ENCODE measurements at regions not wholly inside any gene's neighbourhood (a gene's known extent, or its start where the extent isn't known, plus 50 kb on each side); places are given as distances from the start of the nearest gene placed in this dataset.
"Not testable (repeated sequence)": the region's sequence is repeated elsewhere in the genome, so short reads cannot be mapped to it uniquely, and the experiment has no call there.

DNA sequence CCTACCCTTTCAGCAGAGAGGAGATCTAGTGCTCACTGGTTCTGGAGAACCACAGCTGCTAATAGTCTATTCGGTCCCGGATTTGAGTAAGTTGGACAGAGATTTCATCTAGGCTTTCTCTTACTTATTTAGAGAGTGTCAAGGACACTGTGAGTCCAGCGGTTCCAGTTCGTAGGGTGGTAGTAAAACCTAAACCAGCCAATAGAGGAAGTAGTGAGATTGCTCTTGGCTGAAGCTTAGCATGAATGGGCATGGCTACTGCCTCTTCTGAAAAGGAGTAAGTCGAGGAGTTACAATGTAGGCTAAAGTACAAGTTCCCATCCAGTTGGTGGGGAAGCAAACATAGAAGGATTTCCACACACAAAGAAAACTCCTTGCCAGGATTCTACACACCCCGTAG lies 109.6 kb upstream of the MOCS2 start:
- DNase-seq, result no peak

DNA sequence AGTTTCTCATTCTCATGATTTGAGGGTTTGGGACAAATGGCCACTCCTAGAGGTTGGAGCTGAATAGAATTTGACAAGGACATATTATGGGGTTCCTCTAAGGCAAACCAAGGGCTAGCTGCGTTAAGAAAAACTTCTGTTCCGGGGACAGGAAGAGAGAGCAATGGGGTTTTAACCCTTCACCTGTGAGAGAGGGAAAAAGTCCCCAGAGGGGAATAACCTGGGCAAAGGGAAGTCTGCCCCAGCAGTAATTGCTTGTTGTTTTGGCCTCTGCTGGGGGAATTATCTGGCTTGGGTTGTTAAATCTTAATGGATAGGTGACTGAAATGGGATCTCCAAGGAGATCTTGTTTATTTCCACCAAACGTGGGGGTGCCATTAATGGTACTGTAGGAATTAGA lies 110.1 kb upstream of the MOCS2 start:
- no peak for DNase-seq

DNA sequence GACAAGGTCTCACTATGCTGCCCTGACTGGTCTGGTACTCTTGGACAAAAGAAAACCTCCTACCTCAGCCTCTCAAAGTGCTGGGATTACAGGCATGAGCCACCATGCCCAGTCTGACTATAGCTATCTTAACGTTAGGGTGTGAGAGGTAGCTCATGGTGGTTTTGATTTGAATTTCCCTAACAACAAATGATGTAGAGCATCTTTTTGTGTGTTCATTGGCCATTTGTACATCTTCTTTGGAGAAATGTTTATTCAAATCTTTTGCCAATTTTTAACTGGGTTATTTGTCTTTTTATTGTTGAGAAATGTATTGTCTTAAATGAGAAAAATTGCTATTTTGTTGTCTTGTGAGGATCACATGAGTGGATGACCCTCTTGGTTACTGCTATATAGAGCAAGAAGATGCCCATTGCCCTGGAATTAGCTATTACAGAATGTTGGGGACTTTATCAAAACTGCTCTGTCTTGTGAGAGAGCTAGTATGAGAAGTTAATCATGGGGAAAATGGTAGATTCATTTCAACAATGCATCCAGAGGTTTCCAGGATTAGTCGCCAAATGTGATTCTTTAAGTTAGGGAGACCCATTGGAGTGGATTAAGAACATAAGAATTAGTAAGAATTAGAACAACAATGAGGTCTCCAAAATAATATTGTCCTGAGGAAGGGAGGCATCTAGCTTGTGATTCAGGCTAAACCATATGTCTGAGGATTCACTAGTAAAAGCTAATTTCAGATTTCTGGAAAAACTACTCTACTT lies 124.3 kb upstream of the MOCS2 start:
- DNase-seq, result no peak

DNA sequence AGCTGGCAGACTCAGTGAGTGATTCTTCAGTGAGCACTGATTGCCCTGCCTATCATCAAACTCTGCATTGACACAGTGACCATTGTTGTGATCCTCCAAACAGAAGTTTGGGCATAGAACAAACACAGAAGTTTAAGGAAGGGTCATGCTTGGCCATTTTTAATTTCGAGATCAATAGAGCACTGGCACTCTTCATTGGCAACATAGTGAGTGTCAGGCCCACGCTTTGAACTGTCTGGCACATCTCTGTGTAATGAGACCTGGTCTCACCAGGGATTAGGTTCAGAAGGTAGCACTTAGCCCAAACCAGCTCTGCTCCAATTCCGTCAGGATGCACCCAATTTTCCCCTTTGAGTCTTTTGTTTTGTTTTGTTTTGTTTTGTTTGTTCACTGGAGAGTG lies 127.1 kb upstream of the MOCS2 start:
- no peak for DNase-seq

DNA sequence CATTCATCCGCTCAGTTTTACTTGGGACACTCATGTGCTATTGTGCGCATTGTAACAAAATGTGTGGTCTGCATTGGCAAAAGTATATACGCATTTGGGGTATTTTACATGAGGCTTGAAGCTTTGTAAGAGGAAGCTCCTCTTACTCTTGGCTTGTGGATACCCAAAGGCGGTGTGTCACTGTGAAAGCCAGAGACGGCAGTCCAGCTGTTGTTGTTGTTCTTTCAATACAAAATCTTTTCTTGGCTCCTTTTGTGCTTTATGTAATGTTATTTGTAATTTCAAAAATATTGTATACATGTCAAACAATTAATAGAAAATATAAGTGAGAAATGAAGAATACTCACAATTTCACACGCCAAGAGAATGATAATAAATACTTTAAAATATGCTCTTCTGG lies 128.3 kb upstream of the MOCS2 start:
- no peak for DNase-seq

DNA sequence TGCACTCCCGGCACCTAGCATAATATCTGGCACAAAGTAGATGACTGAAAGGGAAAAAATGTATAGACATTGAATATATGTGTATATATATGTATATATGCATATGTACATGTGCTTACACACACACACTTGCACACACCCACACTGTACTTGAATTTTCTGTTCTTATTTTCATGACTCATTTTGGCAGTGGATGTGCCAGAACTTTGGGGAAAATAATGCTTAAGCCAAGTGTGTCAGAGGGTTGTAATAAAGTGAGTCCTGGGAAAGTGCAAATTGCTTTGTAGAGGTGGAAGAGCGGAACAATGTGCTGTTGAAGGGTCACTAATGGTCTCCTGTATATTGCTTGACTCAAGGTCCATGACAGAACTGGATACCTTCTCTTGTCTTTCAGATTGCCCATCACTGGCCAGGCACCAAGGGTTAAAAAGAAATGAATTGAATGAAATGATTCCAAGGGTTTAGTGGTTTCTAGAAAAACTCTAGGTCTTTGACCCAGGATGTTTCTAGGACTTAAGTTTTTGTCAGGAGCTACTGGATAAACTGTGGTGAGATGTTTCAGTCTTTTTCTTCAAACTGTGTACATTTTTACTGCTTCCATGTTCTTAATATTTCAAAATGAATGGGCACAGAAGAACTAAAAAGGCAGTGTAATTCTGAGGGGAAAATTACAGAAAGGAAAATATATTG lies 129.9 kb upstream of the MOCS2 start:
- no peak for DNase-seq

DNA sequence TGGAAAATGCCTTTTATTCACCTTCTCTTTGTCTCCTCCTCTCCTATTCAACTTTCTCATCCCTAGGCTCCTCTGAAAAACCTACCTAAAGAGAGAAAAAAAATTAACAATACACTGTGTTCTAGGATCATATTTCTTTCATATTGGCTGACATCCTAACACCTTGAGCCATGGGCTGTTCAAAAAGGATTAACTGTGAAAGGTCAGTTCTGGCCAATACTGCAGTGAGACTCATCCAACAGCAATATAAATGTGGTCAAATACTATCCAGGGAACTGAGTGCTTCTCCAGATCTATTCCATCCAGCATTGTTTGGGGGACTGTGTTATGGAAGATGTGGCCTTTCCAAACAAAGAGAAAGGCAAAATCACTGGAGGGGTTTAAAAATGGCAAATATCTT lies 131.1 kb upstream of the MOCS2 start:
- DNase-seq, result no peak

DNA sequence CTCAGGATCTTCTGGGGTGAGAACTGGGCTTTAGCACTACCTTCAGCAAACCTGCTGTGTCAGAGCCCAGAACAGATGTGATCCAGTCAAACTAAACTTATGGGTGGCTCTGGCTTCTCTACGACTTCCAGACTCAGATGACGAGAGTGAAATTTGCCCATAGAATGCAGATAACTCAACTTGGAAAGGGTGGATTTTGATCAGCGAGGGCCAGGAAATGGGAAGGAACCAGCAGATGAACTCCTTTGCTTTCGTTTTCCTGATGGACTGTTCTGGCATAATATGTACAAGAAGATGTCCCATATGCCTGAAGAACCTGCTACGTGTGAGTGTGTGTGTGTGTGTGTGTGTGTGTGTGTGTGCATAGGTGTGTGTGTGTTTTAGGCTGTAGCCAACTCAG lies 132.0 kb upstream of the MOCS2 start:
- no peak for DNase-seq

DNA sequence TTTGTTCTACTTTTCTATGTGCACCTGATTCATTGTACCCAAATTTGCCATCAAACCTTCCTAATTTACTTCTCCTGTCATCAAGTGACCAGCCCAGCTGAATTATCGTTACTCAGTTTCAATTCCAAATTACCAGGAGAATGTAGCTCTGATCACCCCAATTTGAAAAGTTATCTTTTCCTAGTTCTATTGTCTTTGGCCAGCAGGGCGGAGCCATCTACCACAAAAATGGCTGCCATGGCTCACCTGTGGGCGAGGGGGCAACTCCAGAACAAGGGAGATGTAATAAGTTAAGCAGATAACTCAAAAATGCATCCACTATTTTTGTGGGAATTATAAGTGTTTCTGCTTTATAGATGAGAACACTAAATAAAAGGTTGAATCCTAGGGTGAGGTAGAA lies 133.8 kb upstream of the MOCS2 start:
- DNase-seq, result no peak

DNA sequence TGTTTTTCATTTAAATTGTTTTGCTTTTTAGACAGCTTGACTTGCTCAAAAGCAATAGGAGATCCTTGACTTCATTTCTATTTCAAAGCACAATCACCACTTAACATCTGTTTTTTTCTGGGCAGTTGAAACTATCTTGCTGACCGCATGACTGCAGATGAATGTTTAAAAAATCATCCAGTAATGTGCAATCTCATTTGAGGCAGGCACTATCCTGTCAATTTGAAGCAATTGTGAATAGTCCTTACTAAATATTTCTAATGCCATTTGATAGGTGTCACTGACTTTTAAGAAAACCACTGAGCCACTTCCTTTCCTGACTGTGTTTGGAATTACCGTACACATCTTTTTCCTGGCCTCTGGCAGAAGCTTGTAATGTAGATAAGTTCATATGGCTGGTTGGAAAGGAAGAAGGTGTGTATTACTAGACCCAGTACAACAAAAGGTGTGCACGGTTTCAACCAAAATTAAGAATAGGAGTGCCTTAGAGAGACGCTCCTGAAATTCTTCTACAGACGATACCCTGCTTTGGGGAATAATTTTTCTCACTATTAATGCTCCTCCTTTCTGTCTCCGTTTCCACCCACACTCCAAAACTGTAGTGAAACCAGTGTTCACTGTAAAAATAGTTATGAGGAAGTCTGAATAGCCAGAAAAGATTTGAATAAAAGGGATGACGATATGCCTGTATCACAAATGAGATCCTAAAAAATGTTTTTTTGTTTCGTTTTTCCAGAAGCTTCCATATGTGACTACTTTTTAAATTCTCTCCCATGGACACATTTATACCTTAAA lies 136.7 kb upstream of the MOCS2 start:
- no peak for DNase-seq

DNA sequence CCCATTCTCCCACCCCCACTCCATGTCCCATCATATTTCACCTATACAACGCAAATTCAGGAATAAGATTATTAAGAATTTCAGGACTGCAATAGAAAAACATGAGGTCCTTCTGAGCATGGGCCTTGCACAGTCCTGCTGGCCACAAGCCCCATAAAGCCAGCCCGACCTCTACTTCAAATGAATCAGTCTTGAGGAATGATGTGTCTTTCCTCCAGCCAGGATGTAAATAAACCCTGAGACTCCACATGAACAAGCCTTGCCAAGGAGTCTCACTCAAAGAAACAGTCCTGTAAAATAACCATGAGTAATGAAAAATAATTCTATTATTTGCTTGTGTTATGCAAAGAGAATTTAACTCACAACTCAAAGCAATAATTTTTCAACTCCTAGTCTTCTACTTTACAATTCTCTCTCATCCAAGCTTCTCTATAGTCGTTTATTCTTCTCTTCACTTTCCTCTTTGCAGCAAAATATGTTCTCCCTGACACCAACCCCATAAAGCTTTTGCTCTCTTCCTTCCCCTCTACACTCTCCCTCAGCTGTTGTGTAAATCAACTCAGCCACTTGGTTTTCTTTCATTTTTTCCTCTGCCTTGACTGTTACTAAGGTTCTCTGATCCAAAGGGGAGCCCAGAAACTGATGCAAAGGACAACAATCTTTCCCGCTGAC lies 140.1 kb upstream of the MOCS2 start:
- no peak for DNase-seq

DNA sequence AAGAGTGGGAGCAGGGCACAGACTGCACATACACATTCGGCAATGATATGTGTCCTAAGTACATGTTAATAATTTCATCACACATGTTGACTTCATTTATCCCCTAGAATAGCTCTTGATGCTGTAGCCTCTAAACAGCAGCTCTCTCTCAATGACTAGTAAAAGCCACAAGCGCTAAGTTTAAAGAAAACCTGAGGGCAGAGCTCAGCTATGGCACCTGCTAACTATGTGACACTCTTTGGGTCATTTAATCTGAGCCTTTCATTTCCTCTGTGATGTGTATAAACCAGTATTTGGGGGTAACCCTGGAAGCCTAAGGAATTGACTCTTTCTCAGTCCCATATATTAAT lies 140.6 kb upstream of the MOCS2 start:
- no peak for DNase-seq

DNA sequence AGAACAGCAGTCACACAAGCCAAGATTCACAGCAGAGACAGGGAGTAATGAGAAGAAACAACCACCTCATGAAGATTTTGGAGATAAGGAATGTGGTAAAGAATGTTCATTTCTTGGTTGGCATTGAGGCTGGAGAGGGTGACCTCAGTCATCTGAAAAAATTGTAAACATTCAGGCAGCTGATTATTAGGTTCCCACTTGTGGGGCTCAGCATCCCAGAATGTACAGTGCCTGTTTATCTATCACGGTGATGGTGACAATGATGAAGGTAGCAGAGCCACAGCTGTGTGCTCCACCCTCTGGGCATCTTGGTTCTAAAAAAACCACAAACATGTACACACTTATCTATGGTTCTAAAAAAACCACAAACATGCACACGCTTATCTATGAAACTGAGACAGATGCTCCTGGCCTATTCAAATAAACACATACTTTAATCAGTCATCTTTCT lies 143.9 kb upstream of the MOCS2 start:
- no peak for DNase-seq

DNA sequence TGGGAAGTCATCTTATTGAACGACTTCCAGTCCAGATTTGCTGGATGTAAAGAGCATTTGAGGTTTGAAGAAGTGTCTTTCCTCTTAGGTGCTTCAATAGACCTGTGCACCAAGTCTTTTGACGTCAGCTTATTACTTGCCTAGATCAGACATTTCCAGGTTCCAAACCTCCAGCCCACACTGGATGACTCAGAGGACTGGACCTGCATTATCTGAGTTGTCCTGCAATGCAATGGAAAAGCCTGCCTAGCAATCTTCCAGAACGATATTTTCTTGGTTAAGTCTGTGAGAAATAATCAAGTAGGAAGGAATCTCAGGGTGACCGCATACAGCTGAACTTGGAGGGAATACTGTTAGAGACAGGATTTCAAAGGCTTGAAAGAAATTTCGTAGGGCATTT lies 147.2 kb upstream of the MOCS2 start:
- no peak for DNase-seq

DNA sequence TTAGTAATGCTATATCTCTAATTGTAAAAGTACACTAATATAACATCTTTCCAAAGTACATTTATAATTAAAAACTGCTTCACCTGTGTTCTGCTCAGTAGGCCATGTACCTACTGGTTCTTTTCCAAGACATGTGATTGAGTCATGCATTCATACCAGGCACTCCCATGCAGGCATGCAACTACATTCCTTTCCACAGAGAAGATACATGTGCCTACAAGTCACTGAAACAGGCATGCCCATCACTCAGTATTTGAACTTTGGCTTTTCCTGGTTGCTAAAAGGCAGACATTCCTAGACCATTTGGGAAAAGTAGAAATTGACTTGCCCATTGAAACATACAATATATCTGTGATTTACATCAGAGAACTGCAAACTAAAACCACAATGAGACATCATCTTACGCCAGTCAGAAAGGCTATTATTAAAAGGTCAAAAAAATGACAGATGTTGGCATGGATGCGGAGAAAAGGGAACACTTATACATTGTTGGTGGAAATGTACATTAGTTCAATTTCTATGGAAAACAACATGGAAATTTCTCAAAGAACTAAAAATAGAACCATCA lies 148.3 kb upstream of the MOCS2 start:
- DNase-seq, result no peak

DNA sequence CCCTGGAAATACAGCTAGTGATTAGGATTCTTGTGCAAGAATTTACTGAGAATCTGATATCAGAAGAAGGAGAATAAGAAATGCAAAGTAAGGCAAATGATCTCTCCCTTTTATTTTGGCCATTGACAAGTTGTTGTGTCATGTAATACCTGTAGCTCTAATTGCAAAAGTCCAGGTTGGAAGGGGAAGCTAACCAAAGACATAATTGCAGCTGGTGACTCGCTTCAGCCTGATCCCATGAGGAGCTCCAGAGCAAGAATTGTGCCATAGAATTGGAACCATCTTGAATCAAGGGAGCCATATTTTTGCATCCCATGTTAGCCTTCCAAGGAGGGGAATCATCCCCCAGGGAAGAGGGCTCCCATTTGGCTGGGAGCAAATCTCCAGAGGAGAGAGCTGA lies 149.6 kb upstream of the MOCS2 start:
- no peak for DNase-seq

DNA sequence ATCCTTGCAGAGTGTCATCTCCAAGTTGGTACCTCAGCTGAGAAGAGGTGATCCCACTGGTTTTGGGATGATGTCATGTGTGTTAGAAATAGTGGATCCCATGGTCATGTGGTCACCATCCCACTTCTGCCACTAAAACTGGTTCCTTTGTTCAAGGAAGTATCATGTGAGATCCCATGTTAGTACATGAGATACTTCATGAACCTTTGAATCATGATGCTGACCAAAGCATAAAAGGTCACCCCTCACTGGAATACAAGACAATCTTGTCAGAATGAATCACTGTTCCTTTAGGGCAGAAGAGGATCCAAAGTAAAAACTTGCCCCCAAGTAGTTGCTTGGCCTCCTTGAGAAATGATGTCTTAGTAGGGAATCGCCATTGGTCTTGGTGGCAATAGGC lies 150.9 kb upstream of the MOCS2 start:
- no peak for DNase-seq

DNA sequence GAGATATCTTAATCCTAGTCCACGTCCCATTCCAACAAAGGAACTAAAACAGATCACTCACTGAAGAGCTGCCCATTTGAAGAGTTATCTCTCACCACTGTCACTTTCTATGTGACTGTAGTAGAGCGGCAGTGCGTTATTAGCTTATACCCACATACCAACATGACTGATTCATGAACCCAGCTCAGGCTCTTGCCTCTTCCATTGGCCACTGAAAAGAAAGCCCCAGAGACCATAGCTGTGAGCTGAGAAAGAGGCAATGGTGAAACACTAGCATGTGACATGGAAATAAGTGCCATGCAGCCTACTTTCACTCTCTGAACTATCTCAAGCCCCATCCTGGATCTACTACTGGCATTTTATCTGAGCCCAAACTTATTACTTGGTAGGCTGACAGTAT lies 151.7 kb upstream of the MOCS2 start:
- no peak for DNase-seq

DNA sequence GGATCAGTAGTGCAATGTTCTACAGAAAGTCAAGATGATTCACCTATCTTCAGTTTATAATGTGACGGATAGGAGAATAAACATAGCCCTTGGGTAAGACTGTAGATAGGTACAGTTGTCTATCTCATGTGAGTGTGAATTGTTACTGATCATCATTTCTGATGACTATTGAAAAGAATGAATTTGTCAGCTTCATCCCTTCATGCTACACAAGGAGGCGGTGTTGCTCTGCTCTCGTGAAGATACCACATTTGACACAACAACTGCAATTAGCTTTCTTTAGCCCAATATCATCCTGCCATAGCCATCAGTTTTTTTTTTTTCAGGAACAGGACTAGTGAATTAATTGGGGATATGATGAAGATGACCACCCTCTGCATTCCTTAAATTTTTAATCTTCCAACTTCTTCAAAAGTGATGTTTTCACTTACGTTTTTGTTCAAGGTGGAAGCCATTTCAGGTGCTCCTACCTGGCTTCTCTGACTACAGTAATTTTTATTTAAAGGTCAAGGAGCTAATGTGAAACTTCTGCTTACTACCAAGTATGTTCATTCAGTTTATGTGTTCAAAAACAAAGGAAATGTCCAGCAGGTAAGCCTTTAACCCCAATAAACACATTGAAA lies 152.9 kb upstream of the MOCS2 start:
- peak; percentile 15 for DNase-seq

DNA sequence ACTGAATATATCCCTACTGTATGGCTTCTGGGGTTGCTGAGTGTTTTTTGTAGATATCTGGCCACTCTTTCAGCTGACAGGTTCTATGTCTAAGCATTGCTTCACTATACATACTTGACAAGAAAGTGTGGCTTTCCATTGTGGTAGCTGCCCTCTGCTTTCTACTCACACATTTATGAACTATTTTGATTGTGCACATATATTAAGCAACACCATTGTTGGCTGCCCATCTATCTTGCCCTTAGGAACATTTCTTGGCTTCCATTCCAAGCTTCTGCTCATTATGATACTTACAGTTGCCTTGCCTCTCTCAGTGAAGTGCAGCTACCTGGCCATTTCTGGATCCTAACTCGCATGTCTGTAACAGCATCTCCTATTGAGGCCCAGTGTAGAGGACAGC lies 153.6 kb upstream of the MOCS2 start:
- DNase-seq, result no peak

DNA sequence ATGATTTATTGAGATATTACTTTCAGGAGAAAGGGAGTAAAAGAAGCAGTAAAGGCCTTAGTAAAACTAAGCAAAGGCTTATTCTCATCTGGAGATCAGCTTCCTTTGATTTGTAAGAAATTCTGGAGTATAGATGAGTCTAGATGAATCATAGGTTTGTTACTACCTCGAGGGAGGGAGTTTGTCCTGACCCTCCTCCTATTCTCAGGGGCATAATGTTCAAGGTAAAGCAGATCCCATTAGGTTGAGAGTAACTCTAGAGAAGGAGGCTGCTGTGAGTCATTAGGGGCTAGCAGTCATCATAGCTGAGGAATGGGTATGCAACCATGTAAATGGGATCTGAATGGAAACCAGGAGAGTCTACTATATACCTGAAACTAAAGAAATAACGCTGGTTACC lies 155.5 kb upstream of the MOCS2 start:
- no peak for DNase-seq

DNA sequence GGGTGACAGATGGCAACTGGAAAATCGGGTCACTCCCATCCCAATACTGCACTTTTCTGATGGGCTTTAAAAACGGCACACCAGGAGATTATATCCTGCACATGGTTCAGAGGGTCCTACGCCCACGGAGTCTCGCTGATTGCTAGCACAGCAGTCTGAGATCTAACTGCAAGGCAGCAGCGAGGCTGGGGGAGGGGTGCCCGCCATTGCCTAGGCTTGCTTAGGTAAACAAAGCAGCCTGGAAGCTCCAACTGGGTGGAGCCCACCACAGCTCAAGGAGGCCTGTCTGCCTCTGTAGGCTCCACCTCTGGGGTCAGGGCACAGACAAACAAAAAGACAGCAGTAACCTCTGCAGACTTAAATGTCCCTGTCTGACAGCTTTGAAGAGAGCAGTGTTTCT lies 158.7 kb upstream of the MOCS2 start:
- DNase-seq, result not testable (repeated sequence)
